GM06990 (cell line): ENCODE measurements at regions not wholly inside any gene's neighbourhood (a gene's known extent, or its start where the extent isn't known, plus 50 kb on each side); places are given as distances from the start of the nearest gene placed in this dataset.
"Not testable (repeated sequence)": the region's sequence is repeated elsewhere in the genome, so short reads cannot be mapped to it uniquely, and the experiment has no call there.

ENCODE experiments used
- DNase-seq: peaks from one replicate; pipeline ENCODE4 v3.0.0-alpha.2; 2011; ENCODE audit not compliant: insufficient read length; ENCODE audit errors: extremely low read depth
- H3K27me3 ChIP-seq: replicated peaks from 2 replicates; pipeline ENCODE4 v1.6.0; 2011; ENCODE audit warnings: low read length; ENCODE audit not compliant: control insufficient read depth, insufficient read depth
- H3K36me3 ChIP-seq: 2 replicates; pipeline ENCODE4 v1.5.1; 2011; ENCODE audit warnings: low read length; ENCODE audit not compliant: control insufficient read depth, insufficient read depth
- H3K4me3 ChIP-seq: replicated peaks from 2 replicates; pipeline ENCODE4 v1.5.1; 2011; ENCODE audit warnings: low read depth, mild to moderate bottlenecking, control low read depth, low read length
- TF ChIP-seq, protein P1 (sequence below): IDR thresholded peaks from 2 replicates; pipeline ENCODE4 v1.5.1; 2011; ENCODE audit warnings: low read length, control low read depth, mild to moderate bottlenecking, inconsistent platforms; ENCODE audit not compliant: insufficient read depth, poor library complexity, severe bottlenecking

DNA sequence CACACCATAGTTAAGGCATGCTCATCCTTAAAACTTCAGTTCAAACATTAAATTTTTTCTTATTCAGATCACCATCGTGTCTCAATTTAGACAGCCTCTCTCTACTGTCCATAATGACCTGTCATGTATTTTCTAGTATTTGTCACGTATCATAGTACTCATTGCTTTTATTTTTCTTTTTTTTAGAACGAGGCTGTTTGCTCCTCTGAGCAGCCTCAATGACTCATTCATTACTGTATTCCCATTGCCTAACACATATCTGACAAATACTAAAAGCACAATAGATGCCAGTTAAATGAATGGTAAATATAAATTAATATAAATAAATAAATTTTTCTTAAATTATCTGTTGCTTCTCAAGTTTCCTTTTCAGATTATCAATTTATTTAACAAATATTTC, 245.5 kb downstream of the TUBA3C start:
- Histone ChIP-seq H3K27me3 (no peaks in the 10 kb centered on the region), H3K36me3 (no peaks in the 10 kb centered on the region), H3K4me3 (no peak overlapping the region)
- TF ChIP-seq, protein P1, sequence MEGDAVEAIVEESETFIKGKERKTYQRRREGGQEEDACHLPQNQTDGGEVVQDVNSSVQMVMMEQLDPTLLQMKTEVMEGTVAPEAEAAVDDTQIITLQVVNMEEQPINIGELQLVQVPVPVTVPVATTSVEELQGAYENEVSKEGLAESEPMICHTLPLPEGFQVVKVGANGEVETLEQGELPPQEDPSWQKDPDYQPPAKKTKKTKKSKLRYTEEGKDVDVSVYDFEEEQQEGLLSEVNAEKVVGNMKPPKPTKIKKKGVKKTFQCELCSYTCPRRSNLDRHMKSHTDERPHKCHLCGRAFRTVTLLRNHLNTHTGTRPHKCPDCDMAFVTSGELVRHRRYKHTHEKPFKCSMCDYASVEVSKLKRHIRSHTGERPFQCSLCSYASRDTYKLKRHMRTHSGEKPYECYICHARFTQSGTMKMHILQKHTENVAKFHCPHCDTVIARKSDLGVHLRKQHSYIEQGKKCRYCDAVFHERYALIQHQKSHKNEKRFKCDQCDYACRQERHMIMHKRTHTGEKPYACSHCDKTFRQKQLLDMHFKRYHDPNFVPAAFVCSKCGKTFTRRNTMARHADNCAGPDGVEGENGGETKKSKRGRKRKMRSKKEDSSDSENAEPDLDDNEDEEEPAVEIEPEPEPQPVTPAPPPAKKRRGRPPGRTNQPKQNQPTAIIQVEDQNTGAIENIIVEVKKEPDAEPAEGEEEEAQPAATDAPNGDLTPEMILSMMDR, result no peak
- DNase-seq, result no peak

GRCh38 chr13:18921063-18921462, 260.6 kb downstream of the TUBA3C start:
- no peaks in the 10 kb centered on the region for H3K36me3 ChIP-seq
- H3K27me3 ChIP-seq, result no peaks in the 10 kb centered on the region
- DNase-seq, result no peak
- H3K4me3 ChIP-seq, result no peak overlapping the region
- TF ChIP-seq, protein P1, result no peak

DNA sequence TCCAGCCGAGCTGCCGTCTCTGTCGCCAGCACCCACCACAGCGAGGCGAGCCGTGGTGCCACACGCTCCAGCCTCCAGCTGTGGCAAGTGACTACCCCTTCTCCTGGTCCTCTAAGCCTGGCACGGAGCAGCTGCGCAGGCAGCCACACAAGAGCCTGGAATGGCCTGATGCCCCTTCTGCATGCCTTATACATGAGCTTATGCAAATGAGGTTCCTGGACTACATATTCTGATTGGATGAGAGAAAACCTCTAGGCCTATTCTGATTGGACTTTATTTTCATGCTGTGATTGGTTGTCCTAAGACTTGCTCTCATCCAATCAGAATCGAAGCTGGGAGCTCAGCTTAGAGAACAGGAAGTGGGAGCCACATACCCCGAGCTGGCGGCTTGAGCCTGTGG, 276.5 kb downstream of the TUBA3C start:
- H3K4me3 ChIP-seq, H3K36me3 ChIP-seq, H3K27me3 ChIP-seq, DNase-seq: not testable (repeated sequence)

DNA sequence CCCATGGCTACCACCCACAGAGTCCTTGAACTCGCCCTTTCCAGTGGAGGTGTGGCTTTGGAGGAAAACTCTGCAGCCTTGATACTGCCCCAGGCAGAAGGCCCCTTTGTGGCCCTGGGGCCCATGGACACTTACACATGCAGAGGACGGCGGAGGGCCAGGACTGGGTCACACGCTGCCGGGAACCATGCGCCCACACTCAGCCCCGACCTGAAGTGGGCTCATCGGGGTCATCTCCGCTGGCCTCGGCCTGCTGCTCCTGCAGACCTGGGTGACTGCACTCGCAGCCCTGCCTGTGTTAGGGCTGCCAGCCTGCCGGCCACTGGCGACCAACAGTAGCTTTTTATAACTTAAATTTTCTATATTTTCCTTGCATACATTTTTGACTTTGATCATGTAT, 286.2 kb downstream of the TUBA3C start:
- not testable (repeated sequence) for H3K4me3 ChIP-seq, H3K36me3 ChIP-seq, H3K27me3 ChIP-seq, DNase-seq

DNA sequence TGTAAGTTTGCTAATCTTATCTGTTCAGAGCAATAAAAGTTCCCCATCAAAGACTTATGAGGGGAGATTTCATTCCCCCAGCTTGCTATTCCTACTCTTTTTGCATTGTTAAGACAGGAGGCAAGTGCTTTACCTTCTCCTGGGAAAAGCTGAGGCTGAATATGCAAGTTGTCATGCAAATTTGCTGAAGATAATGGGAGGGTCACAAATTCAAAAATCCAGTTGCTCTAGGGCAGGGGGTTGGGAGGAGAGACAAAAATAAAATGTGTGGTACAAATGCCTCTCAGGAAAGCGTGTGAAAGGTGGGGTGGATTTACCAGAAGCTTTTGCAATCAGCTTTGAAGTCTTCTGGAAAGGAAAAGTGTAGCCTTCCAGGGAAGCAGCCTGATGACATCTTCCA, 290.4 kb downstream of the TUBA3C start:
- DNase-seq, H3K4me3 ChIP-seq, H3K27me3 ChIP-seq, H3K36me3 ChIP-seq: not testable (repeated sequence)

DNA sequence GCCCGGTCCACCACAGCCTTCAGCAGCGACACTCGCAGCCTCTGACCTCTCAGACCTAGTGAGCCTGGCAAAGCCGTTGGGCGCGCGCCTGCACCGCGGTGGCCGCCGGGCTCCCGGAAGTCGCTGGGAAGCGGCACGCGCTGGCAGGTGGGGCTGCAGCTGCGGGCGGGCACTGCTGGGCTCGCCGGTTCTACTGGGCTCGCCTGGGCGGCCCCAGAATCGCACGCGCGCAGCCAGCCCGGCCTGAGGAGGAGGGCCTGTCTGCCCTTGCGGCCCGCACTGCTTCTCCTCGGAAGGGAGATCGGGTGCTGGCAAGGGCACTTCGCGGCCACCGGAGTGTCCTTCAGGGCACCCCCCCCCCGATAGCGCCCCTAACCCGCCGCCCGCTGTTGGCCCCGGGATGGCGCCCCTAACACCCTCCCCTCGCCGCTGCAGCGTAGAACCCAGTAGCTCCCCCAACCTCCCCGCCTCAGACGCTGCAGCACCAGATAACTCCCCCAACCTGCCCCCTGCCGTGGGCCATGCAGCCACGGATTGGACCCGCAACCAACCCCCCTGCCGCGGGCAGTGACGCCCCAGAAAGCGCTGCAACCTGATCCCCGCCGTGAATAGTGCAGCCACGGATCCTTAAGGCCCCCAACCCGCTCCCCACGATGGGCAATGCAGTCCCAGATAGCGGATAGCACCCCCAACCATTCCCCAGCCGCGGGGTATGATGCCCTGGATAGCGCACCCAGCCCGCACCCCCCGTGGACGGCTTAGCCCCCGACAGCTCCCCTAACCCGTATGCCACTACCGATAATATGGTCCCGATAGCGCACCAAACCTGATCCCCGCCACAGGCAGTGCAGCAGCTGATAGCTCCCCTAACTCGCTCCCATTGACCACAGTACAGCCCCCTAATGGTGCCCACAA, 306.5 kb downstream of the TUBA3C start:
- DNase-seq, H3K36me3 ChIP-seq, H3K27me3 ChIP-seq, H3K4me3 ChIP-seq: not testable (repeated sequence)

DNA sequence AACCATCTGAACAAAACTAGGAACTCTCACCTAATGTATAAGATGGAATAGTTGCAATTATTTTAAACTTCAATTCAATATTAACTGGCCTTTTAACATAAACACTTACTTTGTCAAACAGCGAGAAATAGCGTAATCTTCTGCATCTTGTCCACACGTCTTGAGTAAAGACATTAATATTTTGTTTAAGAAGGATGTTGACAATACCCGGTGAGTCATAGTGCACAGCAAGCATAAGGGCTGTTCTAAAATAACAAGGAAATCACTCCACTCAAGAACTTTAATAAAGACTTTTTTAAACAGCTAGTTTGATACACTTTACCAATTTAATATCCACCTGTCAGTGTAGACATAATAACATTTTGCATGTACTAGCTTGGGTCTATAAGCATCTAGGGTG, 311.1 kb downstream of the TUBA3C start:
- not testable (repeated sequence) for H3K27me3 ChIP-seq, H3K4me3 ChIP-seq, H3K36me3 ChIP-seq, DNase-seq

GRCh38 chr13:18869365-18869764, 312.3 kb downstream of the TUBA3C start:
- not testable (repeated sequence) for DNase-seq, H3K4me3 ChIP-seq, H3K27me3 ChIP-seq, H3K36me3 ChIP-seq

- not testable (repeated sequence) for H3K4me3 ChIP-seq, H3K36me3 ChIP-seq, H3K27me3 ChIP-seq, DNase-seq
Measured at GRCh38 chr13:18837986-18838629, 343.5 kb downstream of the TUBA3C start.

DNA sequence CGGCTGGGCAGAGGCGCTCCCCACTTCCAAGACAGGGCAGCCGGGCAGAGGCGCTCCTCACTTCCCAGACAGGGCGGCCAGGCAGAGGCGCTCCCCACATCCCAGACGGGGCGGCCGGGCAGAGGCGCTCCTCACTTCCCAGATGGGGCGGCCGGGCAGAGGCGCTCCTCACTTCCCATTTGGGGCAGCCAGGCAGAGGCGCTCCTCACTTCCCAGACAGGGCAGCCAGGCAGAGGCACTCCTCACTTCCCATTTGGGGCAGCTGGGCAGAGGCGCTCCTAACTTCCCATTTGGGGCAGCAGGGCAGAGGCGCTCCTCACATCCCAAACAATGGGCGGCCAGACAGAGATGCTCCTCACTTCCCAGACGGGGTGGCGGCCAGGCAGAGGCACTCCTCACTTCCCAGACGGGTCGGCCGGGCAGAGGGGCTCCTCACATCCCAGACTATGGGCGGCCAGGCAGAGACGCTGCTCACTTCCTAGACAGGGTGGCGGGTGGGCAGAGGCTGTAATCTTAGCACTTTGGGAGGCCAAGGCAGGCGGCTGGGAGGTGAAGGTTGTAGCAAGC, 344.4 kb downstream of the TUBA3C start:
- not testable (repeated sequence) for DNase-seq, H3K36me3 ChIP-seq, H3K4me3 ChIP-seq, H3K27me3 ChIP-seq

DNA sequence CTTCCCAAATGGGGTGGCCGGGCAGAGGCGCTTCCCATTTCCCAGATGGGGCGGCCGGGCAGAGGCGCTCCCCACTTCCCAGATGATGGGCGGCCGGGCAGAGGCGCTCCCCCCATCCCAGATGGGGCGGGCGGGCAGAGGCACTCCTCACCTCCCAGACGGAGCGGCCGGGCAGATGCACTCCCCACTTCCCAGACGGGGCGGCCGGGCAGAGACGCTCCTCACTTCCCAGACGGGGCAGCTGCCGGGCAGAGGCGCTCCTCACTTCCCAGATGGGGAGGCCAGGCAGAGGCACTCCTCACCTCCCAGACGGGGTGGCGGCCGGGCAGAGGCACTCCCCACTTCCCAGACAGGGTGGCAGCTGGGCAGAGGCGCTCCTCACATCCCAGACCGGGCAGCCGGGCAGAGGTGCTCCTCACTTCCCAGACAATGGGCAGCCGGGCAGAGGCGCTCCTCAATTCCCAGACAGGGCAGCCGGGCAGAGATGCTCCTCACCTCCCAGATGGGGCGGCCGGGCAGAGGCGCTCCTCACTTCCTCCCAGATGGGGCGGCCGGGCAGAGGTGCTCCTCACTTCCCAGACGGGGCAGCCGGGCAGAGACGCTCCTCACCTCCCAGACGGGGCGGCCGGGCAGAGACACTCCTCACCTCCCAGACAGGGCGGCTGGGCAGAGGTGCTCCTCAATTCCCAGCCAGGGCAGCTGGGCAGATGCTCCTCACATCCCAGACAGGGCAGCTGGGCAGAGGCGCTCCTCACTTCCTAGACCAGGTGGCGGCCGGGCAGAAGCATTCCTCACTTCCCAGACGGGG, 345.0 kb downstream of the TUBA3C start:
- H3K36me3 ChIP-seq, H3K27me3 ChIP-seq, DNase-seq, H3K4me3 ChIP-seq: not testable (repeated sequence)
